NCI-H128 (cell line): ENCODE measurements at regions not wholly inside any gene's neighbourhood (a gene's known extent, or its start where the extent isn't known, plus 50 kb on each side); places are given as distances from the start of the nearest gene placed in this dataset.
"Not testable (repeated sequence)": the region's sequence is repeated elsewhere in the genome, so short reads cannot be mapped to it uniquely, and the experiment has no call there.

Experiments
- DNase-seq: peaks from one replicate; lab custom pipeline; 2025; ENCODE audit not compliant: unreplicated experiment; lab: John Stamatoyannopoulos, UW

DNA sequence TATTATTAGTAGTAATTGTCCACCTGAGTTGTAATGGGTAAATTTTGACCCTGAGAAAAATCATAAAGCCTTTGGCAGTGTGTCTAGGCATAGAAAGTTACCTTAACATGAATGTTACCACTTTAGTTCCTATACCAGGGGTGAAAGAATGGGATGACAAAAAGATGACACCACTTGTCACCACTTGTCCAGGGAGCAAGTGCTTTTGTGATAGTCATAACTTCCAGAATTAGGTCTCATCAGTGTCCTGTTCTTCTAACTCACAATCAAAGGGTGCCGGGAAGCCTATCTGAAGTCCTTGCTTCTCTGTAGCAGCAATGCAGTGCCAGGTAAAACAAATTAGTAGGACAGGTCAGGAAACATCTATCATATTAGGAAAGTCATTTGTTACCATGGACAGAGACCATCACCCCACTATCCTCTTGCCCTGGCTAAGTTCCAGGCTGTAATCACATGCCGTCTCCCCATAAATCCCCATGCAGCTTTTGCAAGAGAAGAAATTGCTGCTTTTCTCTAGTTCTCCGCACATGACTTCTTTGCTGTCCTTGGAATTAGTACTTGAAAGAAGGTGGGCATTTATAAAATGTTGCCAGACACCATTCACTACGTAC, 156.5 kb upstream of the SGCD start:
- no peak for DNase-seq

DNA sequence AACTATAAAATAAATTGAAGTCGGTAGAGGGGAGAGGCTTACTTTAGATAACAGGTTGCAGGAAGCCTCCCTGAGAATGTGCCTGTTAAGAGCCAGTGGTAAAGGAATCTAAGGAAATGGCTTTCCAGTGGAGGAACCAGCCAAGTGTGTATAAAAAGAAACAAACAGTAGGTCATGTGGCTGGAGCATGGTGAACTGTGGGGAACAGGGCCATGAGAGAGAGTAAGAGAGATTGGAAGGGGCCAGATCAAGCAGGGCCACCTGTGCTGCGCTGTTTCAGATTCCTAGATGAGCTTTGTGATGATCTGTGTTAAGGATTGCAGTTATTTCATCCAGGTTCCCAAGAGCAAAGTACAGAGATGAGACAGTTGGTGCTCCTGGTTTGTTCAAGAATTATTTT, 152.7 kb upstream of the SGCD start:
- no peak for DNase-seq

DNA sequence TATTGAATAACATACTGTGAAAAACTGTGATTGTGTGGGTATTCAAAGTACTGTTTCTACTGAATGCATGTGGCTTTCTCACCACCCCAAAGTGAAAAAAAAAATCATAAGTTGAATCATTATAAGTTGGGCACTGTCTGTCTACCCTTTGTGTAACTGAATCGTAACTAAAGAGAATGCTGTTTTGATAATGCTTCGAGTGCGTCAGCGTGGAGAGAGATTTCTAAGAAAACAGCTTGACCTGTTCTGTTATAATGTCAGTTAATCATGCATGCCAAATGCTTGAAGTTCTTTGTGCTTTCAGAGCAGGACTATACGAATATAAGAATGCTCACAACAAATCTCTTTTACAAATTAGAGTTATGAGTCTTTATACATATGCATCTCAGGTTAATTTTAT, 148.8 kb upstream of the SGCD start:
- no peak for DNase-seq

DNA sequence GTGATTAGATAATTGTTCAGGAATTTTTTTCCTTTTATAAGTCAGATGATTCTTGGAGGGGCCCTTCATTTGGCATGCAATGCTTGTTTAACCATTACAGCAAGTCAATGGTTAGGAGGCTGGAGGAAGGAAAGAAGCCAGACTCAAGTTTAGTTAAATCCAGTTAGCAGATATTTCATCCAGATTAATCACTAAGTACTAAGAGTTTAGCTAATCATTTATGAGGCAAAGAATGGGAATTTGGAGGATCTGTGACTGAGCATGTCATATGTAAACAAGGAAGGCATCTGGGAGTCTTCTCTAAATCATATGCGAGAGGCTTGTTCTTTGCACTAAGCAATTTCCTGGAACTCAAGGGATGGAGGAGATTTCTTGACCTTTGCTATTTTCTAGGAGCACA, 145.3 kb upstream of the SGCD start:
- no peak for DNase-seq

DNA sequence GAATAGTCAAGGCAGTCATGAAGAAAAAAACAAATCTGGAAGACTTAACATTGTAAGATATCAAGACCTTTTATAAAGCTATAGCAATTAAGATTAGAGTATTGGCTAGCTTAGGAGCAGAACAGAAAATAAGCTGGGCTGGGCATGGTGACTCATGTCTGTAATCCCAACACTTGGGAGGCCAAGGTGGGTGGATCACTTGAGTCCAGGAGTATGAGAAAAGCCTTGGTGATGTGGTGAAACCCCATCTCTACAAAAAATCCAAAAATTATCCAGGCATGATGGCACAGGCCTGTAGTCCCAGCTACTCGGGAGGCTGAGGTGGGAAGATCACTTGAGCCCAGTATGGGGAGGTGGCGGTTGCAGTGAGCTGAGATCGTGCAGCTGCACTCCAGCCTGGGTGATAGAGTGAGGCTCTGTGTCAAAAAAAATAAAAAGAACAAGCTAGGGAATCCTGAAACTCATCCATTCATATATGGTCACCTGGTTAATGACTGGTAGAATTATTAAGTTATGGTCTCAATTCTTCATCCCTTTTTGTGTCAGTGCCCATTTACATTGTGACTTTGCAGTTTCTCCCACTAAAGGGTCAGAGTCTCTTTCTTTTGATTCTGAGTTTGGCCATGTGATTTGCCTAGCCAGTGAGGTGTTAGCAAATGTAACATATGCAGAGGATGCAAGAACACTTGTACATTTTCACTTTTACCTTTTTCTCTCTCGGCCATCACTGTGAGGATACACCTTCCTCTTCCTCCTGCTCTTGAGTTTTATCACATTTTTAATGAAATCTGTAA, 144.6 kb upstream of the SGCD start:
- DNase-seq, result no peak

DNA sequence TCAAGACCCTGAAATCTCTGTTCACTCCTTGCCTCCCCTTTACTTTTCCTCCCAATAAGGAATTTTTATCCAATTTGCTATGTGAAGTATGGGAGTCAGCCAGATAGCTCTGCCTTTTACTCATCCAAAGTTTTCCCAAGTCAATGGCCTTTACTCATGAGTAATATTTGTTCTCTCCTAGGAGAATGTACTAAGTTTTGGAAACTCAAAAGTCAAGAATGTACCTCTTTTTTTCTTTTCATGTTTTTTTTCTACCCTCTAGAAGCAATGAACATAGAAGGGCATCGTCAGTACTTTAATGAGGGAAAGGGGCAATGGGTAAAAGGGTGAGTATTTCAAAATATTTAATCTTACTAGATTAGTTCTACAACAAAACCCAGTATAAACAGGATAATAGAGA, 140.2 kb upstream of the SGCD start:
- no peak for DNase-seq

DNA sequence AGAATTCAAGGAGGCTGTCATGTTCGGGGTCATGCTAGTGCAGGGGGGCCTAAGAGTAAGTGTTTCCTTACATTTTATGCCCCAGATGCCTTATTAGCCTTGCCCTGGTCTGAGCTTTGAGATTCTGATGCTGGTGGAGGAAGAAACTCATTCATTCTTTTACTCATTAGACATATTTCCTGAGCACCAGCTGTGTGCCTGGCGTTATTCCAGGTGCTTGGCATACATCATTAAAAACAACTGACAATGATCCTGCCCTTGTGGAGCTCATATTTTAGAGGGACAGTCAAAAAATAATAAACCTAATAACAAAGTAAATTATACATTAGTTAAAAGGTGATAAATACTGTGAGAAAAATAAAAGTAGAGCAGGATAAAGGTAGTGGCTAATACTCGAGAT, 138.9 kb upstream of the SGCD start:
- no peak for DNase-seq

DNA sequence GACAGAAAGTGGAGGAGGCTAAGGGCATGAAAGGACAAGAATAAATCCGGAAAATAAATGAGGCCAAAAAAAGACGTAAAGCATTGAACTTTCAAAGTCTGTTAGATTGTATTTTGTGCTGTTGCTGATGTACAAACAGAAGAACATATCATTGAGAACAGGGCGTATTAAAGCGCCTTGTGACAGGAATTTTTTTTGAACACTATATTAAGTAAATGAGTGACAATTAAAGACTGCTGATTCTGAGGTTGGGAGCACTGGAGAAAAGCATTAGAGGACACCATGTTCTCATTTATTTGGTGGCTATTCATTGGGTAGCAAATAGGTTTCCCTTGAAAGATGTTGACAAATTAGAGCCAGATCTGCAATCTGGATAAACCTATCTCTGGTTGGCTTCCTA, 137.3 kb upstream of the SGCD start:
- DNase-seq, result no peak

DNA sequence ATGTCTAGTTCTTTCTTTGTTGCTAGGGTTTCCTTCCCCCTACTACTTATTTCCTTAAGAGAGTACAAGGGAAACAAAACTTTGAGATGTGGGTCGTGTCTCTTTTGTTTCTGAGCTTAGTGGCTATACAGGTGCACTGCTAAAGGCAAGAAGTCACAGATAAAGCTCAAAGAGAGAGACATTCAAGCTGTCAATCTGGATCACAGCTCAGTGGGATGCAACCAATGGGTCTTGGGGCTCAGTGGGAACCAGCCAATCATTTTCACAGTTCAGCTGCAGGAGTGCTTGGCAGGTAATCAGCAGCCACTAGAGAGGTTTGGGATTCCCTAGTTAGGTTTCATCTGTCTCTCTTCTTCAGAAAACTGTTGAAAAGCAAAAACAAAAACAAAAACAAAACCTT, 135.4 kb upstream of the SGCD start:
- no peak for DNase-seq

DNA sequence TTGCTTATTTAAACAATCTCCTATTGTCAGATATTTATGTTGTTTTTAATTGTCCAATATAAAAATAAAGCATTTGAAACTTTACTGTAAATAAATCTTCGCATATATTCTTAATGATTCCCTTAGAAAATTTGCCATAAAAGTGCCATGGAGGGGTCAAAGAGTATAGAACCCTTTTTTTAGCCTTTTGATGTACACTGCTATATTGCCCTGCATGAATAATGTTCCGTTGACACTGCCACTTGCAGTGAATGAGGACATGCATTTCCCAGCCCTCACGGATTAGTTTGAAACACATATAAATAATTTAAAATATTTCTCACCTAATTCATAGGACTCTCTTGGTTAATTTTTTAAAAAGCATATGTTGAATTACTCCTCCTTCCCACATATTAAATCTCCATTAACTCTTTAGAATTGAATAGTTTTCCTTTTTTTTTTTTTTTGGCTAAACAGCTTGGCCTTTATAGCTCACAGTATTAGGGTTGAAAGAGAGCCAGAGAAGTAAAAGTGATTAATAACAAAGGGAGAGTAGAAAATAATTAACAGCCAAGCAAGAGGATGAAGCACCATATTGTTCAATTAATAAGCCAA, 129.8 kb upstream of the SGCD start:
- DNase-seq, result no peak

DNA sequence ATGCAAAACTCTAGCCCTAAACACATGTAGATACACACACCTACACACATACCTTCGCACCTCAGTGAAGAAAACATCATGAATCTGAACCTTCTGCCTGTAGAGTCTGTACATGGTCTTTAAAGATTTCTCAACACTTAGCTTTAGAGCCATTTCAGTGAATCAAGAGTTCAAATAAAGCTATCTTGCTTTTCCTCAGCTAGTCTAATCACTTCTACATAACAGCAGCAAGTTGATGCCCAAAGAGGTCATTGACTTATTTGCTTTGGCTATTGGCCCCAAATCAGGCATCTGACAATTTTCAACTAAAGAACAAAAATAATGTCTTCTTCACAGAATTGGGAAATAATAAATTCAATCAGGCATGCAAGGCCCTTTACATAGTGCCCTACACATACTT, 127.9 kb upstream of the SGCD start:
- no peak for DNase-seq

DNA sequence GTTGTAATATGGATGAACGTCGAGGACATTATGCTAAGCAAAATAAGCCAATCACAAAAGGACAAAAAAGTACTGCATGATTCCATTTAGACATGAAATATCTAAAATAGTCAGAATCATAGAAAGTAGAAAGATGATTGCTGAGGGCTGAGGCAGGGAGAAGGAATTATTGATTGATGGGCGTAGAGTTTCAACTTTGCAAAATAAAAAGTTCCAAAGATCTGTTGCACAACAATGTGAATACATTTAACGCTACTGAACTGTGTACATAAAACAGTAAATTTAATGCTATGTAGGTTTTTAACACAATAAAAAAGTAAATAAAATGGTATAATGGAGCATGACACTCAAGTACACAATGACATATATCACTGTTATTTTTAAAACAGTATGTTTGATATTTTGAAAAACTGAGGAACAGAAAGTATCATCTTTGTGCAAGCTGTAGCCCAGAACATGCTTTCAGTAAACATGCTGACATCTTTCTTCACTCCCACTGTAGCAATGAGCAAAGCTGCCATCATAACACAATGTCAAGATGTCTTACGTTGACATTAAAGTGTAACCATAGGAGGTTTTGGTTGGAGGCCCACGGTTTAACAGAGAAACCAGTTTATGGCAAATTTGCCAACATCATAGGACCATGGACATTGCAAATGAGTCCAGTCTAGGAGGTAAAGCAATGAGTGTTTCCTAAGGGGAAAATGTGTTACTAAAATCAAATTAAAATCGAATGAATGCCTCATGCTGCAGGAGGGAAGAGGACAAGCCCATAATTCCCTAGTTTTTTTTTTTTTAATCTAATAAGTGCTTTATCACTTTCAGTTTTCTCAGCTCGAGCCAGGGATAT, 125.8 kb upstream of the SGCD start:
- no peak for DNase-seq

DNA sequence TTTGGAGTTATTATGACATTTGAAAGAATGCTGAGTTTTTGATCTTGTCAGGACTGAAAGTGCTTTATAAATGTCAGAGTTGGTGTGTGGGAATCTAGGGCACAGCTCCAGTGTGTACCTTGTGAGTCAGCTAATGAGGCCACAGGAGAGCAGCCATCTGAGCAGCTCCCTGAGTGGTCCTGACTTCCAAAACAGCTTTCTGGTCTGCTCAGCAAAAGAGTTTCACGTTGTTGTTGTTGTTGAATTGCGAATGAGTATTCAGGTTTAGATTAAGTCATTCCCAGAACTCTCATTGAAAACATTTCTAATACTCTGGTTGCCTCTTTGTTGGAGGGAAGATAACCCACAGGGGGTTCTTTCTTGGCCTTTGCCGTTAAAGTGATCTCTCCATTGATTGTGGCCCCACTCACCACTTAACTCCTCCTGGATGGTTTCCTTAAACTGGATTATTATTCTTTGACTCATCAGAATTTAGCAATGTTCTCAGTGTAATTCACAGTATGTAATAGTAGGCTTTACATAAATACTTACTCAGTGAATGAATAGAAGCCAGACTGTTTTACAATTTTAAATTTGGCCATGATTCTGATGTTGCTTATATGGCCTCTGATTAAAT, 125.1 kb upstream of the SGCD start:
- no peak for DNase-seq

DNA sequence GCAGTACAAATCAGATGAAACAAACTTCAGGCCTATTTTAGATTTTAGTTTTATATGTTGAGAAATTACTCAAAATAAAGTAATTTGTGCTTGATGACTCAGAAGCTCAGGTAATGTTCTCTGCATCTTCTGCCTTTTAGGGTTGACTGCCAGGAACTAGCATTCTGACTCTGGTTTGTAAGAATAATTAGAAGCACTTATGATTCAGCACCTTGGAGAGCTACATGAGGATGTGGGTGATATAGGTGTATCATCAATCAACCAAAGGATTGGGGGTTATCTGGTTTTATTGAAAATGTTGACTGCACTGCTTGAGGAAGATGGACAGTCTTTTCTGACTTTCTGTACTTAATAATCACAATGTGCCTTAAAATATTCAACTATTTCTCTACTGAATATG, 118.7 kb upstream of the SGCD start:
- DNase-seq, result no peak

DNA sequence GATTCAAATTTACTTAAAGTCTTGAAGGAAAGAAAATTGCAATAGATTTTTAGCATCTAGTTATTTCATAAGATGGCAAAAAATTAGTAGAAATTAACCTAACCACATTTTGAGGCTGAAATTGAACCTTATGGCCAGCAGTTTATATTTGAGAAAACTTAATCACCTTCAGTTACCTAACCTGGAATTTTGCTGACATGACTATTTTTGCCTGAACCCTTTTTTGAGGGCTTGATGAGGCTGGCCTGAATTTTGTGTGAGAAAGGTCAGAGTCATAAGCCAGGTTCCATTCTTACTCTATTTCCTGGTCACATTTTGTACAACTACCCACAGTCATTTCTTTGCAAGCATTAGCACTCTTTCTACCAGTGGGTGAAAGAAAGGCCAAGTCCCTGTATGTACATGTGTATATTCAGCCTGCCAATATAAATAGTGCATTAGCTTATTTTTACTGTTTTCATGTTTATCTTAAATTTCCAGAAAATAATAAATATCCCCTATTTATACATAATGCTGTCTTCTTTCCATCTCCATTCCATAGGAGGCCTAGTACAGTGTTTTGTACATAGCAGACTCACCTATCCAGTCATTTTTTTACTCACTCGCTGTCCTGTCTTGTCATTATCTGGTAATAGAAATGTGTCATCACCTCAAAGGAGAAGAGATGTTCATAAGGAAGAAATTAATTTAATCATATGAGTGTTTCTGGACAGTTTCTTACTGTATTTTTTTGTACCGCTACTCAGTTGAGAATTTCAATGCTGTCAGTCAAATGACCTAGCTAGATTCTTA, 108.4 kb upstream of the SGCD start:
- no peak for DNase-seq

DNA sequence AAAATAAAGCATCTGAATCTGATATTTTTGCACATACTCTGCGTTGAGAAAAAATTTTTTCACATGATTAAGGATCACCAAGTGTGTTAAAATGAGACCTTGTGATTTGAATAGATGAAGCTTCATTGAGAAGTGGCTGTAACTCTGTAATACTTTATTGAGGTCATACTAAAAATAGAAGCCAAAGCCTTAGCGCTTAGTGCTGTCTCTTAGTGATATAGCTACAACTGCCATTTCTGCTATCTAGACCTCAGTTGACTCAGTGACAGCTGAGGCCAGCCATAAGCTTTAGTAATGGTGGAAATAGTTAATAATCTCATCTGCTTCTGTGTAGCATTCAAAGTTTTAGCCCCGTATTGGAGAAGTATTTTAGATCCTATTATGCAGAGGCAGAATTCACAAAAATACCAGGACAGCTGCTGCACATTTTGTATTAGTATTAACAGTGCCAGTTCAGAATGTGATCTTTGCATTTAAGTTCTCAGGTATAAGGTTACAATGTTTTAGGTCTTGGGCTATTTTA, 107.4 kb upstream of the SGCD start:
- no peak for DNase-seq

DNA sequence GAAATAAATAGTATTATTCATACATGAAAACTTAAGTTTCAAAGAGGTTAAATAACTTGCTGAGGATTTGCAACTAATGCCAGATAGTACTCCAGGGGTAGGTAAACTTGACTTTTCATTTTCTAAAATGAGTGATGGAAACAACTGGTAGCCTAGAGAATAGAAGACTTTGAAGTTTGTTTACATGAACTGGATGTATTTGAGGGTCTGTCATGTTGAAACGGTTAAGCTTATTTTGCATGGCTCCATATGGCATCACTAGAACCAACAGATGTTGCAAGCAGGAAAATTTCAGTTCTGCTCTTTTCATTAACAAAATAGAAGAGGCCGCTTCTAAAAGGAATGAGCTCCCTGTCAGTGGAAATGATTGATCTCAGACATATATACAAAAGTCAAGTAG, 105.1 kb upstream of the SGCD start:
- DNase-seq, result no peak

DNA sequence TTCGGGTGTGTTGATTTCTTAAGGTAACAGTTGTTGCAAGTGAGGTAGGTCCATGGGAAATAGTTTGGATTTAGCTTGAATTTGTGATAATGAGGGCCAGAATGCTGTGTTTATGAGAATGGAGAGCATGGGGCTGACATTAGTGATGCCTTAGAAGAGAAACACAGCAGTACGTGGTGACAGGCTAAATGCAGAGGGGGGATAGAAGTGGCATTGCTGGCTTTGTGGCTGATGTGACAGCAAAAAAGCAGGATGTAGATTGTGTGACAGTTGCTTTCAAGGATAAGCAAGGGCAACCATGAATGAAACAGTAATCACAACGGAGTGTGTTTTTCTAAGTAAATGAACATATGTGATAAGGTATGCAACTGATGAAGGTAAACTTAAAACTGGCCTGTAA, 103.4 kb upstream of the SGCD start:
- no peak for DNase-seq

DNA sequence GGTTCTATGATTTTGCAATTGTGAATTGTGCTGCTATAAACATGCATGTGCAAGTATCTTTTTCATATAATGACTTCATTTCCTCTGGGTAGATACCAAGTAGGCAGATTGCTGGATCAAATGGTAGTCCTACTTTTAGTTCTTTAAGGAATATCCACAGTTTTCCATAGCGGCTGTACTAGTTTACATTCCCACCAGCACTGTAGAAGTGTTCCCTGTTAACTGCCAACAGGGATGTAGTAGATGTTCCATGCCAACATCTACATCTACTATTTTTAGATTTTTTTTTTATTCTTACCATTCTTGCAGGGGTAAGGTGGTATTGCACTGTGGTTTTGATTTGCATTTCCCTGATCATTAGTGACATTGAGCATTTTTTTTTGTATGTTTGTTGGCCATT, 100.5 kb upstream of the SGCD start:
- DNase-seq, result not testable (repeated sequence)

DNA sequence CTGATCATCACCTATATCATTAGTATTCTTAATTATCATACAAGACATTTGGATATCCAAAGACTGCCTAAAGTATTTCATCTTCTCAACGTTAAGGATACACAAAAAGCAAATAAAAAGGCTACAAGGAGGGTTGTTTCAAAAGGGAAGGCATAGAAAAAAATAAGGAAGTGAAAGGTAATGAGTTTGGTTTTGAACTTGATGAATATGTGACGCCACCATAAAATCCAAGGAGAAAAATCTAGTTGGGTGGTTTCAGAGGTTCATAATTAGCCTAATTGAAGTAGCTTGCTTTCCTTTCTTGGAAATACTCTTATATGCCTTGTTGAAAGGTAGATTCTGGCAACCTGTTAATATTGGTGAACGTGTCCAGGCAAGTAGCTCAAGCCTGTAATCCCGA, 96.1 kb upstream of the SGCD start:
- no peak for DNase-seq
